Endometrium (tissue), 2 donors: ENCODE measurements at regions not wholly inside any gene's neighbourhood (a gene's known extent, or its start where the extent isn't known, plus 50 kb on each side); places are given as distances from the start of the nearest gene placed in this dataset.
"Not testable (repeated sequence)": the region's sequence is repeated elsewhere in the genome, so short reads cannot be mapped to it uniquely, and the experiment has no call there.

Experiments used
- FAIRE-seq: peaks from 2 replicates; lab custom pipeline; 2012; peaks lifted over from hg19 to GRCh38; lab: Jason Lieb, UNC
- donor health status: control.
- donor health status: control.

DNA sequence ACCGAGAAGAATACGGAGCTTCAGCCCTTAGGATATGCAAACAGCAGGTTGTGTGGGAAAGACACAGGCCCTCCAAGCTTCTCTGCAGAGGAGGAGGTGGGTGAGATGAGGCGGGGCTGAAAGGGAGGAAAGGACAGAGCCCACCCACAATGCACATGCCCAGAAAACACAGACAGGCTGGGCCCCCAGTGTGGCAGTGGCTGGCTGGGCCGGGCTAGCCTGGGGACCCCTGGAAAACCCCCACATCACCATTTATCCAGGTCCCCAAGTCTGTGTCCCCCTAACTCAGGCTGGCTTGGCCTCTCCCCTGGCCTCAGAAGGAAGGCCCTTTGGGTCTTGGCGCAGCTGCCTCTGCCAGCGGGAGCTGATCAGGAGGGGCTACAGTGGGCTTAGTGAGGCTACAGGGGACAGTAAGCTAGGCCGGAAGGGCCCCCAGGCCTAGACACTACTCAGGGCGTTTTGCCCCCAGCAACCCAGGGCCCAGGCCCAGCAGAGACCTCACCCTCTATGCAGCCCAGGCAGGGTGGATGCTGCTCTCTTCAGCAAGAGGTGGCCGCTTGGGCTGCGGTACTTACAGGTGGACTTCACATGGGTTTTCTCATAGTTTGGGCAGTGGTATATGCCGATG lies 119.5 kb downstream of the TUBA3C start:
- no peak for FAIRE-seq

- no peak for FAIRE-seq
Measured at GRCh38 chr13:19061278-19061677, 120.3 kb downstream of the TUBA3C start.

- FAIRE-seq: no peak
Measured at GRCh38 chr13:19060311-19061002, 121.2 kb downstream of the TUBA3C start.

- FAIRE-seq: no peak
Measured at GRCh38 chr13:19059016-19059780, 122.4 kb downstream of the TUBA3C start.

GRCh38 chr13:19058566-19058965 lies 123.1 kb downstream of the TUBA3C start:
- no peak for FAIRE-seq

DNA sequence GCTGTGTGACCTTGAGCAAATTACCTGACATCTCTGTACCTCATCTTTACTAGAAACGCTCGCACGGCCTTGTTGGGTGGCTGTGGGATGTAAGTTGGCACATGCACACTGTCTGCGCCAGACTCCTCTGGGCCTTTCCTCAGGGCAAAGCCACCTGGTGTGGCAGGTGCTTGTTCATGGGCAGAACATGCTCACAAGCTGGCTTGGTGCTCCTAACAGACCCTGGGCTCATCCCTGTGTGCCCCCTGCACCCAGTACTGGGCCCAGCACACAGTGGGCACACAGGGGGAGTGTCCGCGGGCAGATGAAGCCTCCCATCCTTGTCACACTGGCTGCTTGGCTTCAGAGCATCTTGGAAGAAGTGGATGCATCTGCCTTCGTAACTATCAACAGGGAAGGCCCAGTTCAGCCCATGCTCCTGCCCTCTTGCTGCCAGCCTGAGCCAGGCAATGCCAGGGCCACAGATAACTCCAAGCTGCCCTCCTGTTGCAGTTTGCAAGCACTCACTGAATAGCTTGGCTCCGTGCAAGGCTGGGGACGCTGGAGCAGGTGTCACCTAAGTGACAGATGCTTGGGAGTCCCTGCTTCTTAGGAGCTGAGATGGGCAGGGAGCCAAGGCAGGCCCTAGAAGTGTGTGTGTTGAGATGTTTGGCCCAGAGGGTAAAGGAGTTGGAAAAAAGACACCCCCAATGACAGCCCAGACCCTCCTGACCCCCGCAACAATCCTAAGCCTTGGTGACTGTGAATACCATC lies 123.9 kb downstream of the TUBA3C start:
- no peak for FAIRE-seq

GRCh38 chr13:19056984-19057490 lies 124.6 kb downstream of the TUBA3C start:
- FAIRE-seq: no peak

- FAIRE-seq: no peak
Measured at GRCh38 chr13:19056355-19056880, 125.2 kb downstream of the TUBA3C start.

DNA sequence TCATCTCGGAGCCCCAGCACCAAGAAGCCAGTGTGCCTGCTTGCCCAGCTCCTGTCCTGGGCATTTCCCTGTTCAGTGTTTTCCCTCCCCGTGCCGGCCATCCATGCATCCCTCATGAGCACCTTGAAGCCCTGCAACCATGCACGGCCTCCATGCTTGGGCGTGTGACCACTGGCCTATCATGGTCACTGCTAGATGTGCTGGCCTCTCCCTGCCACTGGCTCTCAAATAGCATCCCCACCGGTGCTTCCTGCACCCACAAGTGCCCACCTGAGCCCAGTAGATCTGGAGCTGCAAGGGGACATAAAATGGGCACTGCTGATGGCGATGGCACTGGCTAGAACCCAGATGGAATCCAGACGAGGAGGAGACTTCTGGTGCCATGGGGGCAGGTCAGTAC lies 126.0 kb downstream of the TUBA3C start:
- no peak for FAIRE-seq

DNA sequence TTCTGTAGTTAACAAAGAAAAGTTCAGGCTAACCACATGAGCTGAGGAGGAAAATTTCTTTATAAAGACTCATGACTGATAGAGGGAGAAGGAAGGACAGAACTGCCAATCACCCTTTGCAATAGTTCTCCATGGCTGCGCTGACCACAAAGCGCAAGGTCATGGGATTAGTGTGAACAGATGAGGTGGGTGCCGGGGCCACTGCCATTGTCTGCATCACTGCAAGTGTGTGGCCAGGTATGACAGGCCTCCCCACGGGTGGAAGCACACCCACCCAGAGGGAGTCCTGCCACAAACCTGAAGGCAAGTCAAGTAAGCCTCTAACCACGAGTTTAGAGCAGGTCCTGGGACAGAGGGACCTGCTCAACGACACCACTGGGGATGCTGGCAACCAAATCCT lies 128.1 kb downstream of the TUBA3C start:
- FAIRE-seq: no peak

DNA sequence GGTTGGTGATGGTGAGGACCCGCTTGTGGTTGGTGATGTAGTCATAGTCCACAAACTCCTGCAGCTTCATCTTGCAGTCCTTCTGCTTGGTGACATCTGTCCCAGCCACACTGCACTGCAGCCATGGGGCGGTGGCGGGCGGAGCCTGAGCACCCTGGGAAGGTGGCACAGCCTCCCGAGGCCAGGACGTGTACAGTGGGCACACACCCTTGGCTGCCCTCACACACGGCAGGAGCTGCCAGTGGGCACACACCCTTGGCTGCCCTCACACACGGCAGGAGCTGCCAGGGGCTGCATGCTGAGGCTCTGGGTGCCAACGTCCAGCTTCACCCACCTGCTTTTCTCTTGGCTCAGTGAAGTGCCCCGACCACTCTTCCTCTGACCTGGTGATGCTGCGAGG lies 128.7 kb downstream of the TUBA3C start:
- no peak for FAIRE-seq

- no peak for FAIRE-seq
Measured at GRCh38 chr13:19052180-19052579, 129.4 kb downstream of the TUBA3C start.

- FAIRE-seq: no peak
Measured at GRCh38 chr13:19050901-19051300, 130.7 kb downstream of the TUBA3C start.

- FAIRE-seq: not testable (repeated sequence)
Measured at GRCh38 chr13:19049624-19050023, 132.0 kb downstream of the TUBA3C start.

GRCh38 chr13:19048381-19048780 lies 133.2 kb downstream of the TUBA3C start:
- no peak for FAIRE-seq

DNA sequence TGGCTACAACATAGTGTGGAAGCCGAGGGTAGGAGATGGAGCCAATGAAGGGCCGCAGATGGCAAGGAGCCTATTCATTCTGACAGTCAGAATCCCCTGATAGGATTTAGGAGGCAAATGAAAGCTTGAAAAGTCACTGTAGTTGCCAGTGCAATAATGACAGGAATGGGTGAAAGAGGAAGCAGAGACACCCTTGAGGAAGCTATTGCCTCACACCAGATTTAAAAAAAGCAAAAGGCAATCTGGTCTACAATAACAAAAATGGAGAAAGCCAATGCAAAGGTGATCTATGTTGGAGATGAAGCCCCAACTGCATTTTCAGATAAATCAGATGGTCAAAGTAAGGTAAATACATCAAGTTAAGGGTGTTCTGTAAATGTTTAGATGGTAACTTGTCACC lies 158.5 kb downstream of the TUBA3C start:
- no peak for FAIRE-seq

DNA sequence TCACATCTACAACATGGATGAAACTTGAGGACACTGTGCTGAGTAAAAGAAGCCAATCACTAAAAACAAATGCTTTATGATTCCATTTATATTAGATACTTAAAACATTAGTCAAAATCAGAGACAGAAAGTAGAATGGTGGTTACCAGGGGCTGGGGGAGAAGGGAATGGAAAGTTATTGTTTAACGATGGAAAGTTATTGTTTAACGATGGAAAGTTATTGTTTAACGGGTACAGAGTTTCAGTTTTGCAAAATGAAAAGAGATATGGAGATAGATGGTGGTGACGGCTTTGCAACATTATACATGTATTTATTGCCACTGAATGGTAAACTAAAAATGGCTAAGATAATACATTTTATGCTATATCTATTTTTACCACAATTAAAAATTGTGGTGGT lies 160.6 kb downstream of the TUBA3C start:
- FAIRE-seq: no peak

DNA sequence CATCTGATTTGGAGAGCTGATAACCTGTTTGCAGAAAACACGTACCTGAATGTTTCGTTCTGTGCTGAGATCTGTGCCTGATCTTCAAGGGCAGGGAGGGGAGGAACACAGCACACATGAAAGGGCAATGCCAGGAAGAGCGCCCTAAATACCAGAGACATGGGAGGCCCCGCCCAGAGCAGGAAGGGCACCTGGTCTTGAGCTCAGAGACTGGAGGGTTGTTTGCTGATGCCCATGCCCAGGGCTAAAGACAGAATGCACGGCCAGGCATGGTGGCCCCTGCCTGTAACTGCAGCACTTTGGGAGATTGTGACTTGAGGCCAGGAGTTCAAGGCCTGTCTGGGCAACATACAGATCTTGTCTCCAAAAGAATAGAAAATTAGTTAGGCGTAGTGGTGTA lies 183.2 kb downstream of the TUBA3C start:
- FAIRE-seq: no peak

DNA sequence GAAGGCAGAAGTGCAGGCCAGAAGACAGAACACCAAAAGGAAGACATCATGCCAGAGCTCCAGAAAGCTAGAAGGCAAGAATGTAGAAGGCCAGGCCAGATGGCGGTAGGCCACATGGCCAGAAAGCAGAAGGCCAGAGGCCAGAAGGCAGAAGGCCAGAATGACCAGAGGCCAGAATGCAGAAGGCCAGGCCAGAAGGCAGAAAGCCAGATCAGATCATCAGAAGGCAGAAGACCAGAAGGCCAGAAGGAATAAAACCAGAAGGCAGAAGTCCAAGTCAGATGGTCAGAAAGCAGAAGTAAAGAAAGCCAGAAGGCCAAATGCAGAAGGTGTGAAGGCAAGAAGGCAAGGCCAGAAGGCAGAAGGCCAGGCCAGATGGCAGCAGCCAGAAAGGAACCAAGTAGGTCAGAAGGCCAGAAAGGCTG lies 185.0 kb downstream of the TUBA3C start:
- no peak for FAIRE-seq

- FAIRE-seq: no peak
Measured at GRCh38 chr13:18996221-18996620, 185.4 kb downstream of the TUBA3C start.

GRCh38 chr13:18995259-18995873 lies 186.3 kb downstream of the TUBA3C start:
- FAIRE-seq: no peak
